GM10248 (cell line): ENCODE measurements at regions not wholly inside any gene's neighbourhood (a gene's known extent, or its start where the extent isn't known, plus 50 kb on each side); places are given as distances from the start of the nearest gene placed in this dataset.

Experiments
- CTCF ChIA-PET: fragments of 300-600 bp; sonication (Branson Sonifier 250); formaldehyde crosslinking; extraction: SDS; loops from one replicate; lab custom pipeline; 2021; ENCODE audit warnings: antibody characterized with exemption; lab: Yijun Ruan, JAX
- POLR2A ChIA-PET: fragments of 350-650 bp; sonication (Branson Sonifier 250); formaldehyde crosslinking; extraction: SDS; loops from one replicate; lab custom pipeline; 2020; ENCODE audit warnings: antibody characterized with exemption; lab: Yijun Ruan, JAX
- DNase-seq: peaks from one replicate; pipeline ENCODE4 v3.0.0; 2012; ENCODE audit errors: extremely low spot score
- TF ChIP-seq, protein P1 (sequence below): IDR thresholded peaks from 2 replicates; pipeline ENCODE4 v1.5.1; 2012; ENCODE audit warnings: mild to moderate bottlenecking, low read depth; ENCODE audit errors: extremely low read depth, missing control alignments, control extremely low read depth

DNA sequence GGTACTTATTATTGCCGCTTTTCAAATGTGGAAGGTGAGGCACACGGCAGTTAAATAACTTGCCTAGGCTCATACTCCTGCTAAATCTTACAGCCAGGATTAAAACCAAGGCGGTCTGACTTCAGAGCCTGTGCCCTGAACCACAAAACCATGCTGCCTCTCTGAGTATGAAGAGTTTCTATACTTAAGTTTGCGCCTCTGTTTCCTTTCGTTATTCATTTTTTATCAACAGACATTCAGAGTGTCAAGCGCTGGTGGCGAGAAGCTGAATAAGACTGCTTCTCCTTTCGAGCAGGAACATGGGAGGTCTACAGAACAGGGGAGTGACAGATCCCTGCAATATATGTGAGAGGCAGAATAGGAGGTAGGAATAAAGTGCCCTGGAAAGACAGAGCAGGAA is 96.0 kb upstream of the DUSP10 start:
- POLR2A ChIA-PET = no interaction called here
- no peak for DNase-seq
- TF ChIP-seq, protein P1, sequence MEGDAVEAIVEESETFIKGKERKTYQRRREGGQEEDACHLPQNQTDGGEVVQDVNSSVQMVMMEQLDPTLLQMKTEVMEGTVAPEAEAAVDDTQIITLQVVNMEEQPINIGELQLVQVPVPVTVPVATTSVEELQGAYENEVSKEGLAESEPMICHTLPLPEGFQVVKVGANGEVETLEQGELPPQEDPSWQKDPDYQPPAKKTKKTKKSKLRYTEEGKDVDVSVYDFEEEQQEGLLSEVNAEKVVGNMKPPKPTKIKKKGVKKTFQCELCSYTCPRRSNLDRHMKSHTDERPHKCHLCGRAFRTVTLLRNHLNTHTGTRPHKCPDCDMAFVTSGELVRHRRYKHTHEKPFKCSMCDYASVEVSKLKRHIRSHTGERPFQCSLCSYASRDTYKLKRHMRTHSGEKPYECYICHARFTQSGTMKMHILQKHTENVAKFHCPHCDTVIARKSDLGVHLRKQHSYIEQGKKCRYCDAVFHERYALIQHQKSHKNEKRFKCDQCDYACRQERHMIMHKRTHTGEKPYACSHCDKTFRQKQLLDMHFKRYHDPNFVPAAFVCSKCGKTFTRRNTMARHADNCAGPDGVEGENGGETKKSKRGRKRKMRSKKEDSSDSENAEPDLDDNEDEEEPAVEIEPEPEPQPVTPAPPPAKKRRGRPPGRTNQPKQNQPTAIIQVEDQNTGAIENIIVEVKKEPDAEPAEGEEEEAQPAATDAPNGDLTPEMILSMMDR = no peak
- CTCF ChIA-PET = interaction anchor here (1.0 kb wide), 2 partner anchors 13 to 17 kb away, joined by 3 read pairs; no protein-coding TSS in a partner anchor

DNA sequence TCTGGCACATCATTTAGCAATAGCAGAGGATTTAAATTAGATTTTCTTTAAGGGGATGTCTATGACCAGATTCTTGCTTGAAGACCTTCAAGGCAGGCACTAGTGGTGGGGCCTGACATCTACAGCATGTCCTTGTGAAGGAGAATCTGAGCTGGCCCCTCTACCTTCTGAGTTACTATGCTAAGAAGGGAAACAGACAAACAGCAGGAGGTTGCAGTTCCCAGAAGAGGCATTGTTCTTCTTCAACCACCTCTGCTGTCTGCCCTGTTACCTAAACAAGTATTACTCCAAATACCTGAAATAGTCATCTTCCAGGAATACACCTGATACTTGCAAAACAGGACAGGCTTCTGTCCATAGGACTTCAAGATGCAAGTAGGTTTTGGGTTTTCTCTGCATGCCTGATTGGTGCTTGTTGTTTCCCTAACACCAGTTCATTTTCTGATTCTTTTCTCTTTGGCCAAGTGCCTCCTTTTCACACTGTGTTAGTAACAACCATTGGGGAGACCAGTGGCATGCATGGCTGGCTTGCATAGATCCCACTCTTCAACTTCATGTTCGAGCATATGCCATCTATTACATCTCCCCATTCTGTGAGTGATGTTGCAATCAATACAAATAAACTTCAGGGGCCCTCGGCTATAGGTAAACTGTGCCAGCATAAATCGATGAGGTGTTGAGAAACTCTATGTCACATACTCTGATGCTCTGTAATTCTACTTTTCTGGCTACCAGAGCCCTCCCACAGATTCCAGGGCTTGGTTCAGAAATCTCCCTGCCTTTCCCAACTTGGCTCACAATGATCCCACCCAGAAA is 93.0 kb upstream of the DUSP10 start:
- no peak for DNase-seq
- CTCF ChIA-PET = interaction anchor here (1.5 to 1.9 kb wide), 2 partner anchors 10 to 11 kb away, joined by 3 to 5 read pairs; no protein-coding TSS in a partner anchor
- POLR2A ChIA-PET = no interaction called here
- TF ChIP-seq, protein P1 = no peak

DNA sequence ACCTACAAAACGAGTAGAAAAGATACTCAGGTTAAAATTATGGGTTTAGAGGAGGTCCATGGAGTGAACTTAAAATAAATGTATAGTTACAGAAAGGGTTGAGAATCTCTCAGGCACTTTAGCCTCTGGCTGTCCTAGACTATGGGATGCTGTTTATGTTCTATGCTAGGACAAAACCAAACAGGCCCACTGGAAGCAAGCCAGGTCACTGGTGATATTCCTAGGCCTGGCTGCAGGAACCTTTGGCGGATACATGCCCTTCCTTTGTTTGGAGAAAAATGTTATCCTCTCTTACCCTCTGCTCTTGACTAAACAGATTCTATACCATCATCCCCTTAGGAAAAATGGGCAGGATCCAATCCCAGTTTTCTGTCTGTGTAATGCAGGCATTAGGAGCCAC is 90.7 kb upstream of the DUSP10 start:
- POLR2A ChIA-PET = no interaction called here
- DNase-seq = no peak
- CTCF ChIA-PET = interaction anchor here (1.9 kb wide), 1 partner anchor 15 kb away, joined by 4 read pairs; no protein-coding TSS in a partner anchor
- TF ChIP-seq, protein P1 = no peak

DNA sequence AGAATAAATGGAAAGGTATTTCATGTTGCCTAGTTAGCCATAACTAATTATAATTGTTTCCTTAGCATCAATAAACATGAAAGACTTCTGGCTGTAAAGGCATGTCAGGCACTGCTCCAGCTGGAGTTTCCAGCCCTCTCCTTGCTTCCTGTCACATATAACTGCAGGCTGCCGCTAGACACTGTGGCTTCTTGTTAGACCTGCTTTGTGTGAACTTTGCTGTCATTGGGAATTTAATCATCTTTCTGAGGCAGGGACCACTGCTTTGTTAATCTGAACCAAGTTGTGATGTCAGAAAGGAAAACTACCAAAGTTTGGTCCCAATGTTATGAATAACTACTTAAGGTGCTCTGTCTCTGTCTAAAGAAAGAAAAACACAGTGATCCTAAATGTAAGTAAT is 90.3 kb upstream of the DUSP10 start:
- CTCF ChIA-PET = no interaction called here
- TF ChIP-seq, protein P1 = no peak
- DNase-seq = no peak
- POLR2A ChIA-PET = no interaction called here

DNA sequence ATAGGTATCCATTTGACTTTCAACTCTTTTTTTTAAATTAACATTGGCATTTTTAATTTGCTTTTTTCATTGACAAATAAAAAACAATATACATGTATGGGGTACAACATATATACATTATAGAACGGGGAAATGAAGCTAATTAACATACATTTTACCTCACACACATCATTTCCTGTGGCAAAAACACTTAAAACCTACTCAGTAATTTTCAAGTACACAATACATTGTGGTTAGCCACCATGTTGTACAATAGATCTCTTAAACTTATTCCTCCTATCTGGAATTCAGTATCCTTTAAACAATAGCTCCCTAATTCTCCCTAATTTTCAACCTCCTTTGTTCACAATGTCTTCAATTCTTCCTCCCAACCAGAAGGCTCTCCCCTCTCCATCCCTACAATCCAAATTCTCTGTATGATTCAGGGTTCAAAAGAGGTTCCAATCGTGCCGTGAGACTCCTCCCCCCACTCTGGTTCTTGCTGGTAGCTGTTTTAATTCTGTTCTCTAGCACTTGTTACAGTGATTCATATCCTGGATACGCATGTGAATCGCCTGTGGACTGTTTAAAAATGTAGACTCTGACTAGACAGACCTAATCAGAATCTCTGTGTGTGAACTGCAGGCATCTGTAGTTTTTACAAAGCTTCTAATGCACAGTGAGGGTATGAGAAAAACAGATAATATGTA is 87.6 kb upstream of the DUSP10 start:
- CTCF ChIA-PET = interaction anchor here (0.9 to 2.0 kb wide), 2 partner anchors 16 to 21 kb away, joined by 3 to 5 read pairs; no protein-coding TSS in a partner anchor
- DNase-seq = no peak
- TF ChIP-seq, protein P1 = no peak
- POLR2A ChIA-PET = no interaction called here

DNA sequence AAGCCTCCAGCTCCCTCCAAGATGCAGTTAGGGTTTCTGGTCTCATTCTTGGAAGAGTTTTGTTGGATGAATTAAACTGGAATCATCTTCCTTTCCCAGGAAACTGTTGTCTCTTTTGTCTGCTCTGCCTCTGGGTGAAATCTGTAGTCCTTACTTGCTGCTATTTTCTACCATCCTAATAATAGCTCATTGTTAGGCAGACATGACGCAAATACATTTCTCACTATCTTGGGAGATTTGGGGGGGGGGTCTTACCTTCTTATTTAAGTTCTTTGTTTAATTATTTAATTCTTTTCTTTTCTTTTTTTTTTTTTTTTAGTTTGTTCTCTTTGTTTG is 85.4 kb upstream of the DUSP10 start:
- ChIA-PET POLR2A (no interaction called here), CTCF (no interaction called here)
- TF ChIP-seq, protein P1 = no peak
- no peak for DNase-seq
